DND-41 (cell line): ENCODE measurements at regions not wholly inside any gene's neighbourhood (a gene's known extent, or its start where the extent isn't known, plus 50 kb on each side); places are given as distances from the start of the nearest gene placed in this dataset.

Experiments
- ATAC-seq: fragments of 200-7000 bp; cut with Tn5 transposase; 3 replicates; pipeline ENCODE4 v1.9.1; 2021; ENCODE audit warnings: low read depth; ENCODE audit not compliant: insufficient read depth
- DNase-seq: peaks from one replicate; pipeline ENCODE4 v3.0.0-alpha.2; 2020
- H2AFZ ChIP-seq: 2 replicates; pipeline ENCODE4 v1.6.0; 2012; ENCODE audit warnings: low read depth, low read length
- H3K27ac ChIP-seq: 2 replicates; pipeline ENCODE4 v1.5.1; 2012; ENCODE audit warnings: low read length, inconsistent platforms
- H3K27me3 ChIP-seq: fragments of 200-600 bp; sonication (generic); 2 replicates; pipeline ENCODE4 v1.6.0; 2012; ENCODE audit warnings: low read length, mild to moderate bottlenecking, inconsistent platforms; ENCODE audit not compliant: insufficient read depth, poor library complexity
- H3K36me3 ChIP-seq: 2 replicates; pipeline ENCODE4 v1.5.1; 2012; ENCODE audit warnings: low read length, inconsistent platforms; ENCODE audit not compliant: insufficient read depth
- H3K4me1 ChIP-seq: 2 replicates; pipeline ENCODE4 v1.5.1; 2012; ENCODE audit warnings: mild to moderate bottlenecking, low read length; ENCODE audit not compliant: insufficient read depth
- H3K4me2 ChIP-seq: 2 replicates; pipeline ENCODE4 v1.6.0; 2012; ENCODE audit warnings: mild to moderate bottlenecking, moderate library complexity, low read length, inconsistent platforms; ENCODE audit not compliant: insufficient read depth
- H3K4me3 ChIP-seq, 2 experiments: fragments of 200-600 bp in 1 of 2; shearing (Covaris generic) in 1 of 2; 2 replicates each; pipeline ENCODE4 v1.5.1; 2012 to 2016; ENCODE audit warnings: inconsistent platforms in 2 of 2, low read length in 2 of 2, mild to moderate bottlenecking in 2 of 2, low read depth in 1 of 2, moderate library complexity in 1 of 2
- H3K79me2 ChIP-seq: 2 replicates; pipeline ENCODE4 v1.6.0; 2012; ENCODE audit warnings: low read length, inconsistent platforms; ENCODE audit not compliant: insufficient read depth
- H3K9ac ChIP-seq: 2 replicates; pipeline ENCODE4 v1.6.0; 2012; ENCODE audit warnings: low read depth, mild to moderate bottlenecking, inconsistent platforms, low read length, moderate library complexity
- H3K9me3 ChIP-seq: 2 replicates; pipeline ENCODE4 v1.5.1; 2012; ENCODE audit warnings: low read length, moderate library complexity, mild to moderate bottlenecking, inconsistent platforms; ENCODE audit not compliant: insufficient read depth, severe bottlenecking
- H4K20me1 ChIP-seq: 2 replicates; pipeline ENCODE4 v1.6.0; 2012; ENCODE audit warnings: low read length; ENCODE audit not compliant: insufficient read depth
- CTCF ChIP-seq: IDR thresholded peaks from 2 replicates; pipeline ENCODE4 v1.5.1; 2012; ENCODE audit warnings: borderline replicate concordance, low read length, moderate library complexity, mild to moderate bottlenecking; ENCODE audit not compliant: poor library complexity, severe bottlenecking; ENCODE audit errors: extremely low read depth
- EZH2 ChIP-seq: IDR thresholded peaks from 3 replicates; pipeline ENCODE4 v1.6.1; 2012; ENCODE audit warnings: borderline replicate concordance, low read depth, mild to moderate bottlenecking, moderate library complexity, low read length, inconsistent platforms; ENCODE audit not compliant: severe bottlenecking

DNA sequence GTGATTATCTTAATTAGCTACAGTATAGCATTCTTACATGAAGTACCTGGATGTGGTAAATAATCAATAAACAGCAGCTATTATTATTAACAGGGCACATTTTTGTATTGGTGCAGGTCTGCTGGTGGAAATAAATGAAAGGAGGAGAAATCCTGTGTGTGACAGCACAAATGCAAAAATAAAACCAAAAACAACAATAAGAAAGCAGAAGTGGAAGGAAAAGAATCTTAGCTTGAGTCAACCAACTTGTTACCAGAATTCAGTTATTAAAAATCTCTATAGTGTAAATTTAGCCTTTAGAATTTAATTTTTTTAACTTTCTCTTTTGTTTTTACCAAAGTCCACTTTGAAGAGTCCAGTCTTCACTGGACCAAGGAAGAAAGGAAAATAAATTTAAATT lies 63.1 kb upstream of the LSM6 start:
- Histone ChIP-seq H3K4me1 (no peaks in the 10 kb centered on the region), H3K79me2 (no peaks in the 10 kb centered on the region), H3K36me3 (no peaks in the 10 kb centered on the region), H3K9me3 (no peaks in the 10 kb centered on the region), H3K27me3 (no peaks in the 10 kb centered on the region), H4K20me1 (no peaks in the 10 kb centered on the region), H3K4me3 (no peak overlapping the region), H2AFZ (no peak overlapping the region), H3K9ac (no peak overlapping the region), H3K27ac (no peak overlapping the region), H3K4me2 (no peak overlapping the region)
- no peak for ATAC-seq
- TF ChIP-seq CTCF (no peak), EZH2 (no peak)
- DNase-seq: no peak

DNA sequence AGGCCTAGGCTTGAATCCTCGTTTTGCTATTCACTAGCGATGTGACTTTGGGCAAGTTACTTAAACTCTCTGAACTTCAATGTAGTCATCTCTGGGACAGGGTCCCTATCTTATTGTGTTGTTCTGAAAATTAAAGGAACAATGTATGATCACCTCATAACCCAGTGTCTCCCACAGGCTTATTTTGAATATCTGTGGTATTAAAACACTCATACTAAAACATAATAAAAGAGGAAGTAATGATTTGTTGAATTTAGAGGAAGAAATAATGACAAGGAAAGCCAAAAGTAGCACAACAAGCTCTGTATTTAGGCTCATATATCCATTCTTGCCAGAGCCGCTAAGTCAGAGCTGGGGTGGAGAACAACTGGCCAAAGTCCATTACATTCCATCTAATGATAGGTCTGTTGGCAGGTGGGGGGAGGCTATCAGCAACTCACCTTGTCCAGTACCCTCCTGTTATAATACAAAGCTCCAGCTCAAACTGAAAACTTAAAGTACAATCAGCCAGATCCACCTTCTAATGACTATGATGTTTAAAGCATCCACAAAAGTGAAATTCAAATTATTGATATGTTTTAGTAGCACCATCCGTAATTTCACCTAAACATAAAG lies 64.5 kb upstream of the LSM6 start:
- Histone ChIP-seq H3K9ac (no peak overlapping the region), H3K4me1 (no peaks in the 10 kb centered on the region), H4K20me1 (no peaks in the 10 kb centered on the region), H3K9me3 (no peaks in the 10 kb centered on the region), H3K4me2 (no peak overlapping the region), H3K79me2 (no peaks in the 10 kb centered on the region), H2AFZ (no peak overlapping the region), H3K27me3 (no peaks in the 10 kb centered on the region), H3K27ac (no peak overlapping the region), H3K4me3 (no peak overlapping the region), H3K36me3 (no peaks in the 10 kb centered on the region)
- DNase-seq (no peak), ATAC-seq (no peak)
- TF ChIP-seq CTCF (no peak), EZH2 (no peak)

GRCh38 chr4:146108756-146109155 lies 66.8 kb upstream of the LSM6 start:
- DNase-seq (no peak), ATAC-seq (no peak)
- Histone ChIP-seq H3K4me2 (no peak overlapping the region), H3K9ac (no peak overlapping the region), H3K9me3 (no peaks in the 10 kb centered on the region), H3K36me3 (no peaks in the 10 kb centered on the region), H3K27ac (no peak overlapping the region), H3K27me3 (no peaks in the 10 kb centered on the region), H4K20me1 (no peaks in the 10 kb centered on the region), H3K79me2 (no peaks in the 10 kb centered on the region), H3K4me1 (no peaks in the 10 kb centered on the region), H2AFZ (no peak overlapping the region), H3K4me3 (no peak overlapping the region)
- TF ChIP-seq CTCF (no peak), EZH2 (no peak)
